ACHN (cell line): ENCODE measurements at regions not wholly inside any gene's neighbourhood (a gene's known extent, or its start where the extent isn't known, plus 50 kb on each side); places are given as distances from the start of the nearest gene placed in this dataset.
A peak's percentile ranks its signal among the peaks of the same experiment; 100 is the strongest.
"Not testable (repeated sequence)": the region's sequence is repeated elsewhere in the genome, so short reads cannot be mapped to it uniquely, and the experiment has no call there.

ENCODE experiments used
- DNase-seq: peaks from one replicate; pipeline ENCODE4 v3.0.0-alpha.2; 2015
- in situ Hi-C: cut with HindIII; loops from 2 replicates; pipeline ENCODE4 v1.10.0; 2017; ENCODE audit warnings: low sequenced_read_pairs, low pct_ligation_motif_present, low pct_unique_long_range_greater_than_20kb

DNA sequence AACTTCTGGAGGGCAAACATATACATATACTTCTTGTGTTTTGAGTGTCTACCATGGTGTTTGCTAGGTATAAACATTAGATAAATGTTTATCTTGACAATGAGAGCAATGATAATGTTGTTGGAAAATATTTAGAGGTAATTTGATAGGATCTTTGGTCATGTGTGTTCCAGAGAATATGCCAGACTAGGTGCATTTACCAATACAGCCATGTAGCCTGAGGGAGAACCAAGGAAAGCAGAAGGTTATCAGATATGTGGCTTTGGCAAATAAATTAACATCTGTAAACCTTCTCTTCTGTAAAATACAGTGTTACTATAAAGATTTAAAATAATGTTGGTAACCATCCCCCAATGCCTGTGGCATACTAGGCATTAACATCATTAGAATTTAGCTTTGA, 226.8 kb downstream of the C11orf87 start:
- no peak for DNase-seq
- in situ Hi-C loops: no loop called here

DNA sequence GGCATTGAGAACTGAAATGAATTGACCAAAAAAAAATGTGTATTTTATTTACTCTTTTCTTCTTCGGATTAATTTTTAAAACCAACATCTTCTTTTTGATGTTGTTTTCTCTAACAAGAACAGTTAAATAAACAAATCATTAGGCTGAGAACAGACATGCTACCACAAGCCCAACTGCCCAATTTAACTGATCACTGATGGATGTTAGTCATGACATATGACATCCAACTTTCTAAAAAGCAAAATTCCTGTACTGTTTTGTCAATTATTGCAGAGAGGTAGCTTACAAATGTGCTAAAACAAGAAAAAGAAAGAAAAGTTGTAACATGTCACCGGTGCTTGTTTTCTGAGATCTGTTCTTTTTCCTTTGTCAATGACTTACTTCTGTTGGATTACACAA, 232.1 kb downstream of the C11orf87 start:
- no peak for DNase-seq
- in situ Hi-C loops: no loop called here

DNA sequence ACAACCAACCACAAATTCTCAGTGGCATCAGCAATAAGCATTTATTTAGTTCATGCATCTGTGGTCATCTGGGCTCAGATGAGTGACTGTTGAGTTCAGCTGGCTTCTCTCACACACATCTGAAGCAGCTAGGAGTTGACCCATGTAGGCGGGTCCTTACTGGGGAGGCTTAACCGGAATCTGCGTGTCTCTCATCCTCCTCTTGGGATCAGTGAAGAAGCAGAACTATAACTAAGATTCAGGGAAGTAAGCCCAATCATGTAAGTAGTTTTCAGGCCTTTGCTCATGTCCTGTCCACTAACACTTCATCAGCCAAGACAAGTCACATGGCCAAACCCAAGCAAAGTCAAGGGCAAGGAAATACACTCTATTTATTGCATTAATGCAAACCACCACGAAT, 236.2 kb downstream of the C11orf87 start:
- no peak for DNase-seq
- in situ Hi-C loops: no loop called here

DNA sequence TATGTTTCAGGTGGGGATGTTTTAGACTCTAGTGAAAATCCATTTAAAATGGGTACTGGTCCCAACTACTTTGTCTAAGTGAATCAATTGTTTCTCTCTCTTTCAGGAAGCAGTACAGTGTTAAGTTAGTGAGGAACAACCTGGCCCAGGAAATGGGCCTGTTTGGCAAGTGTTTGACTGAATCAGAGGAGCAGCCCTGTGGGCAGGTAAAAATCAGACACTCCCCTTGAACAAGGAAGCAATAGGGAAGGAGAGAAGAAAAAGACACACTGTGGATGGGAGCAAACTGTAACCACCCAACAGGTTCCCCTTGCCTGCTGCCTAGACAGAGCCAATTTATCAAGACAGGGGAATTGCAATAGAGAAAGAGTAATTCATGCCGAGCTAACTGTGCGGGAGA, 245.7 kb downstream of the C11orf87 start:
- in situ Hi-C loops: no loop called here

DNA sequence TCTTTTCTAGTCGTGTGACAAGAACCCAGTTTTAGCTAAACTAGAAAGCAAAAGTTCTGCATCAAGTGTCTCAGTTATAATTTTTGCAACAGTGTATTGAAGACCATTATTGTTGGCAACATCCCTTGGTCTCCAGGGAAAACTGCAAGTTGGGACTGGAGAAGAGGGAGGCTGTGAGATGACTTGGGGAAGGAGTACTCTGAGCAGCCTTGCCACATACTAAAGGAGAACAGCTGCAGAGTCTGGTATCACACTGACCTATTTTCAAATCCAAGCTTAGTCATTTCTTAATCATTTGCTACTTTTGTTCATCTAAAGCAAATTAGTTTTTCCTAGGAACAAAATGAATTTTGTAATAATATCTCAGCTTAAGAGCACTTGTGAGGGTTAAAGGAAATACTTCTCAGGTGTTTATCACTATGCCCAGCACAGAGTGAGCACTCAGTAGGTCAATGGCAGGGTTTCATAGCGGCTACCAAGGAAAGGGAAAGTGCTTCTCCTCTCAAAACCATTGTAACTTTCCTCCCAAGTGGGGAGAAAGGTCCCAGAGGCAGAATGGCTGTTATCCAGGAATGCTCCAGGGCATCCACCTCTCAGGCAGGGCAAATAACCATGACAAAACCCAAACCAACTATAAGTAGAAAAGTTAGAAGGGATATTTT, 247.1 kb downstream of the C11orf87 start:
- in situ Hi-C loops: no loop called here
- no peak for DNase-seq

More for the DNA sequence above, 245.7 kb downstream of the C11orf87 start:
- no peak for DNase-seq

DNA sequence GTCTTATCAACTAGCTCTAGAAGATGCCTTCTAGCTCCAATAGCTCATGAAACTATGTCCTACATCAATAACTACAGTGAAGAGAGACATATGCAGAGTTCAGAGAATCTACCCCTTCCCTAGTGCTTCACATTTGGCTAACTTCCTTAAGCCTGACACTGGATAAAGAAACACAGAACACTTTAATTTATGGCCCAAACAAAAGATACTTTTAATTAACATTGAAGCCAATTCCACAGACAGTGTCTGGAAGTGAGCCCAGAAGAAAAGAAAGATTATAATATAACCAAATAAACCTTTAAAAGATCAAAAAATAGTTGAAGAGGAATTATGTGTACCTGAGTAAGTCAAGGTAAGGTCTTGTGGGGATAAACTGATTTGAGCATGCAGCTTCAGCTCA, 255.2 kb downstream of the C11orf87 start:
- in situ Hi-C loops: no loop called here

DNA sequence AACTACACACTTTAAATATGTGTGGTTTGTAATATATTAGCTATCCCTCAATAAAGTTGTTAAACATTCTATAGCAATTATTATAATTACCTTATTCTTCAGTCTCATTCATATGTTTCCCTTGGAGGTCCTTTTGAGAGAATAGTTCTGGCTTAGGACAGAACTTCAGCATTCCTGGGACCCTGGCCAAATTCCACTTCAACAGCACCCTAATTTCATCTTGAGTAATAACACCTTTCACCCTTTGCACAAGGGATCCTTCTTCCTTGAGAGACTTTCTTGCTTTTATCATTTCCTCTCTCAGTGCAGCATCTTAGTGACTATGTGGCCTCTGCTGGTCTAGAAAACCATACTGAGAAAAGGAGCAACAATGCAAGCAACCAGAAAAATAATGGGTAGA, 255.9 kb downstream of the C11orf87 start:
- no peak for DNase-seq
- in situ Hi-C loops: no loop called here

More for the DNA sequence above, 255.2 kb downstream of the C11orf87 start:
- no peak for DNase-seq

DNA sequence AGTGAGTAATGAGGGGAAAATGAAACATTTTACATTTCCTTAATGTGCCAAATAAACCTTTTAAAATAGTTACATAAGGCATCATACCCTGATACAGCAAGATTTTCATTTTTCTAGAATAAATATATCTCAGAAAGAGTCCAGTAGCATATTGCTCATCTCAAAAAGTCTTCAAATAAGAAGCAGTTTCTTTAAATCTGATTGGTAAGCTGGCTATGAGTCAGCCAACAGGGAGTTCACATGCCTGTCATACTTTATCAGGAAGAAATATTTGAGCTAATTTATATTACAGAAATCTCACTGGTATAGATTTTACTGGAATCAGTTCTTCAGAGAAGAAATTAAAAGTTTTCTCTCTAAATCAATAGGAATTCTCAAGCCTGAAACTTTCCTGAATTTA, 258.1 kb downstream of the C11orf87 start:
- DNase-seq: no peak
- in situ Hi-C loops: no loop called here

DNA sequence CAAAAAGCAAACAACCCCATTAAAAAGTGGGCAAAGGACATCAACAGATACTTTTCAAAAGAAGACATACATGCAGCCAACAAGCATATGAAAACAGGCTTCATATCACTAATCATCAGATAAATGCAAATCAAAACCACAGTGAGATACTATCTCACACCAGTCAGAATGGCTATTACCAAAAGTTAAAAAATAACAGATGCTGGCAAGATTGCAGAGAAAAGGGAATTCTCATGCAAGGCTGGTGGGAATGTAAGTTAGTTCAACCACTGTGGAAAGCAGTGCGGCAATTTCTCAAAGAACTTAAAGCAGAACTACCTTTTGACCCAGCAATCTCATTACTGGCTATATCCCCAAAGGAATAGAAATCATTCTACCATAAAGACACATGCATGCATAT, 260.8 kb downstream of the C11orf87 start:
- in situ Hi-C loops, DNase-seq: not testable (repeated sequence)

DNA sequence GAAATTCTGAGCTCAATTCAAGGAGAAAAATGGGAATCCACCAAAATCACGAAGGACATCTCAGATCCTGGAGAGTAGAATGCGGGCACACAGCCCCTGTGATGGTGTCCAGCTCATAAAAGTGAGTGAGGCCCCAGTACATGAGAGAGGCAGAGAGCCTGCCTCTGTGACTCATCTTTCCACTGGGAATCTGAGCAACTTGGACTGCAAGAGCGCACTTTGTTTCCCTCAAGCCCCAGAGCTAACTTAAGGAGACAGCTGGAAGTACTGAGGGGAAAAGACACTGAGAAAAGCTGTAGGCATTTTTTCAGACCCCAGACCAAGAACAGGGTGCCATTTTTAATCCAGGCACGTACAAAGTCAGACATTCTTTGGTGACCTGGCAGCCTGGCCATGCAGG, 273.7 kb downstream of the C11orf87 start:
- in situ Hi-C loops: no loop called here

DNA sequence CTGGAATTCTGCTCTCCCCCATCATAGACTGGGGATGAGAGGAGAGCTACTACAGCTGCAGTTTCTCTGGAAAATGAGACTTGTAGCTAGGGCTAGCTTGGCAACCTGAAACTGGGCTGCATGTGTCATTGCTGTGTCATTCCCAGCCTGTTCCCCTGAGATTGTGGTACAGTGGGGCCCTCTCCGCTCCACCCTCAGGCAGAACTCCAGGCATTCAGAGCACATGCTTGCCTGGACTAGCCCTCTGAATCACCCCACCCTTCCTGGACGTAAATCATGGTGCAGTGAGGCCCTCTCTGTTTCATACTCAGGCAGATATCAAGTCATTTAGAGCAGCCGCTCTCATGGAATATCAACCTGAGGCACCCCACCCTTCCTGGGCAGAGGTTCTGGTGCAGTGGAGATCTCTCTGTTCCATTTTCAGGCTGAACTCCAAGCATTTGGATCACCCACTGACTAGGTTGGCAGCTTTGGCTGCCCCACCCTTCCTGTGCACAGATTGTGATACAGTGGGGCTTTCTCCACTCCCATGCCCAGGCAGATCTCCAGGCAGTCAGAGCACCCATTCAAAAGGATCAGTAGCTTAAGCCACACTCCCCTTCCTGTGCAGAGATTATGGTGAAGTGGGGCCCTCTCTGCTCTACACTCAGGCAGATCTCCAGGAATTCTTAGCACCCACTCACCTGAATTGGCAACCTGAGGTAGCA, 274.4 kb downstream of the C11orf87 start:
- in situ Hi-C loops: no loop called here

More for the DNA sequence above, 273.7 kb downstream of the C11orf87 start:
- DNase-seq: no peak

DNA sequence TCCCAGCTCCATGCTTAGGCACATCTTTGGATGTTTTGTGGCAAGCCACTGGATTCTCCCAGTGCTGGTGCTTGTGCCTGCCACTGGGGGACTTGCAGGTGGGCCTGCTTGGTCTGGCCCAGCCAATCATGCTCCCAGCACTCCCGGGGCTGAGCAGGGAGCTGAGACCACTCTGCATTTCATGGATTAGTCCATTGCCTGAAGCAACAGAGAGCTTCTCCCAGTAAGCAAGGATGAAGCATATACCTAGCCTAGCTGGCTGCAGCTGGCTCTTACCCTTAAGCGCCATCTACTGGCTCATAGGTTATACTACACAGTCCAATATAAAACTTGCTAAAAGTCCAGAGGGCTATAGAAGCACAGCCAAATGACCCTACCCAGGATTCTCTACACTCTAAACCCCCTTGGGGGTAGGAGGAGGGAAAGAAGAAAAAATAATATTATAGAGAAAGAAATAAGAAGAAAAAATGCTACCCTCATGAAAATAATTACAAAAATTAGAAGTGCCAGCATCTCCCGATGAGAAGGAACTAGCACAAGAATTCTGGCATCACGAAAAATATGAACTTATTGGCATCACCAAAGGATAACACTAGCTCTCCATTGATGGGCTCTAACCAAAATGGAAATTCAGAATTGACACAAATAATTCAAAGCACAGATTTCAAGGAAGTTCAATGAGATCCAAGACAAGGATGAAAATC, 275.3 kb downstream of the C11orf87 start:
- in situ Hi-C loops: no loop called here

More for the DNA sequence above, 274.4 kb downstream of the C11orf87 start:
- no peak for DNase-seq

DNA sequence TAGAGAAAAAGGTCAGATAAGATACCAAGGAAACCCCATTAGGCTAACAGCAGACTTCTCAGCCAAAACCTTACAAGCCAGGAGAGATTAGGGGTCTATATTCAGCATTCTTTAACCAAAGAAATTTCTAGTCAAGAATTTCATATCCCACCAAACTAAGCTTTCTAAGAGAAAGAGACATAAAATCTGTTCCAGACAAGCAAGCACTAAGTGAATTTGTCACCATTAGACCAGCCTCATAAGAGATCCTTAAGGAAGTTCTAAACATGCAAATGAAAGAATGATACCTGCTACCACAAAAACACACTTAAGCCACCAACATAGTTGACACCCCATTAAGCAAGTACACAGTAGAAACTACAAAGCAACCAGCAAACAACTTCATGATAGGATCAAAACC, 276.2 kb downstream of the C11orf87 start:
- no peak for DNase-seq
- in situ Hi-C loops: no loop called here

More for the DNA sequence above, 275.3 kb downstream of the C11orf87 start:
- DNase-seq: peak; percentile 46

DNA sequence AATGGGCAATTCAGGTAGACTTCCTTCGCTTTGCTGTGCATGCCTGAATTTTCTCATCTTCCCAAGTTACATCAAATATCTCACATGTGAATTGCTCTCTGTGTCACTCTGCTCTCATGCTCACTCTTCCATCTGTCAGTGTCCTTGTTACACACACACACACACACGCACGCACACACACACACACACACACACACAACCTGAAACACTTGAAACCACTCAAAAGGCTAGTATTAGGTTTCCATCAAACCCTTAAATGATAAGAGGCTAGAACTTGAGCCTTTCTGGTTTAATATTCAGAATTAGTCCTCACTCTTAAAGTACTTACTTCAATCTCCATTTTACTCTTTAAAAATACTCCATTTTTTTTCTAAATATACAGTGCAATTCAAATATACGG, 282.4 kb downstream of the C11orf87 start:
- in situ Hi-C loops: no loop called here
- no peak for DNase-seq

DNA sequence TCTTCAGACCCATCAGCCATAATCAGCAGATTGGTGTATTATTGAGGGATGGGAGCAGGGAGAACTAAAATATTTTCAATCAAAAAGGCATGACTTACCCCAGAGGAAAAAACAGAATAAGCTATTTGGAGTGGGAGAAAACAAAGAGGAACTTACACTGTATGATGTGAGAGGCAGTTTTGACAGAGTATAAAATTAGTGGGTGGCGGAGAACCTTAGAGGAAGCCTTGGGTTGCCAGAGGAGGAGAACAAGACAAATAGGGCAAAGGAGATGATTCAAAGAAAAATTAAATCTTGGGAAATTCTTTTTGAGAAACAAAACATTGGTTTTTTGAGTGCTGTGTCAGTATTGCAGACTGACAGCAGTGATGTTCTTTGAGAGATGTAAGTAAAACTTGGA, 285.0 kb downstream of the C11orf87 start:
- in situ Hi-C loops: no loop called here
- no peak for DNase-seq

DNA sequence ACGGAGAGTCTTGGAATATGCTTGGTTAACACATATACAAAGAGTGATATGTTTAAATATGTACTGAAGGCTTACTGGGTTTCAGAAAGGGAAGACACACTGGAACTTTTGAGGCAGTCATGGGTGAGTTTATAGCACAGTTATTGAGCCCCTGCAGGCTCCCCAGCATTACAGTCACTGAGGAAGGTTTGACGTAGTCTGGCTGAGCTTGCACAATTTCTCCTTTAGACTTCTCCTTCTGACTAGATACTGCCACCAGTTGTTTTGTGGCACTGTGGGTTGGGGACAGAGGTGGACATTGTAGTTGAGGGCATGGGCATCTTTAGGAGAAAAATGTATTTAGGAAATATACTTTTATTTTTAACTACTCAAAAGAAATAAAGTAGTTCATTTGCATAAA, 285.4 kb downstream of the C11orf87 start:
- in situ Hi-C loops: no loop called here
- no peak for DNase-seq

DNA sequence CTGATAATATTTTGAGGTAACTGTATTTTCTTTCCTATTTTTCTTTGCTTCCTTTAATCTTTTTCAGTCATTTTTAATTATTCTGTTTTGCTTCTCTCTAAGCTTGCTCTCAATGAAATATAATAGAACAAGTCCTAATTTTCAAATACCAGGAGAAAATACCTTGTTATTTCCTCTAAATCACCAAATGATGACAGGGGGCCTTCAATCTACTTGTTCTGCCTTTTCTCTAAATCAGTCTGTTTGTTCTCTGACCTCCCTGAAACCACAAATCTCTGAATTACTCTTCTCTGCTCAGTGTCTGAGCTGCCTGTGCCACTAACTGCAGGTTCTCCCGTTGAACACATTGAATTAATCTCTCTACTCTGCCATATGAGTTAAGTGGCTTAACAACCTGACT, 286.2 kb downstream of the C11orf87 start:
- DNase-seq: no peak

DNA sequence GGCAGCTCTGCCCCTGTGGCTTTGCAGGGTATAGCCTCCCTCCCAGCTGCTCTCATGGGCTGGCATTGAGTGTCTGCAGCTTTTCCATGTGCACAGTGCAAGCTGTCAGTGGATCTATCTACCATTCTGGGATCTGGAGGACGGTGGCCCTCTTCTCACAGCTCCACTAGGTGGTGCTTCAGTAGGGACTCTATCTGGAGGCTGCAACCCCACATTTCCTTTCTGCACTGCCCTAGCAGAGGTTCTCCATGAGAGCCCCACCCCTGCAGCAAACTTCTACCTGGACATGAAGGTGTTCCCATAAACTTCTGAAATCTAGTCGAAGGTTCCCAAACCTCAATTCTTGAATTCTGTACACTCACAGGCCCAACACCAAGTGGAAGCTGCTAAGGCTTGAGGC, 292.5 kb downstream of the C11orf87 start:
- DNase-seq, in situ Hi-C loops: not testable (repeated sequence)

More for the DNA sequence above, 286.2 kb downstream of the C11orf87 start:
- in situ Hi-C loops: no loop called here

DNA sequence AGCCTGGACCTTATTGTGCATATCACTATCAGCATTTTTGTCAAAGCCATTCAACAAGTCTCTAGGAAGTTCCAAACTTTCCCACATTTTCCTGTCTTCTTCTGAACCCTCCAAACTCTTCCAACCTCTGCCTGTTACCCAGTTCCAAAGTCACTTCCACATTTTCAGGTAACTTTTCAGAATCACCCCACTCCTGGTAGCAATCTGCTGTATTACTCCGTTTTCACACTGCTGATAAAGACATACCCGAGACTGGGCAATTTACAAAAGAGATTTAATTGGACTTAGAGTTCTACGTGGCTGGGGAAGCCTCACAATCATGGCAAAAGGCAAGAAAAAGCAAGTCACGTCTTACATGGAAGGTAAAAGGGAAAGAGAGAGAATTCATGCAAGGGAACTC, 293.4 kb downstream of the C11orf87 start:
- DNase-seq, in situ Hi-C loops: not testable (repeated sequence)
